ENCODE measurements at regions not wholly inside any gene's neighbourhood (a gene's known extent, or its start where the extent isn't known, plus 50 kb on each side); places are given as distances from the start of the nearest gene placed in this dataset.

GRCh38 chrX:147838465-147839131, 73.1 kb upstream of the FMR1 start:
- DNase-seq (ENCODE audit: low spot score): no peak

- DNase-seq (ENCODE audit: low spot score): no peak
These were observed 65.0 kb upstream of the FMR1 start for GRCh38 chrX:147846676-147847075.

GRCh38 chrX:147847999-147848398, 63.7 kb upstream of the FMR1 start:
- DNase-seq (ENCODE audit: low spot score): no peak

GRCh38 chrX:147848543-147849443, 62.9 kb upstream of the FMR1 start:
- no peak for DNase-seq (ENCODE audit: low spot score)

- no peak for DNase-seq (ENCODE audit: low spot score)
These were observed 60.8 kb upstream of the FMR1 start for GRCh38 chrX:147850875-147851274.

GRCh38 chrX:147853701-147854100, 58.0 kb upstream of the FMR1 start:
- no peak for DNase-seq (ENCODE audit: low spot score)

- no peak for DNase-seq (ENCODE audit: low spot score)
These were observed 52.1 kb upstream of the FMR1 start for GRCh38 chrX:147859666-147860065.
